B cell (primary cell): ENCODE measurements at regions not wholly inside any gene's neighbourhood (a gene's known extent, or its start where the extent isn't known, plus 50 kb on each side); places are given as distances from the start of the nearest gene placed in this dataset.

ENCODE experiments used
- ATAC-seq: fragments of 200-7000 bp; cut with Tn5 transposase; one replicate; pipeline ENCODE4 v1.10.0; 2021; ENCODE audit warnings: low read depth, mild to moderate bottlenecking, moderate number of reproducible peaks, moderate library complexity
- CTCF ChIA-PET: fragments of 350-600 bp; sonication (Branson Sonifier 250); formaldehyde crosslinking; loops from one replicate; lab custom pipeline; 2021; ENCODE audit warnings: antibody characterized with exemption, inconsistent platforms; lab: Charles Lee
- POLR2A ChIA-PET: fragments of 350-600 bp; sonication (Branson Sonifier 250); formaldehyde crosslinking; loops from one replicate; lab custom pipeline; 2021; ENCODE audit warnings: antibody characterized with exemption; lab: Charles Lee
- DNase-seq: peaks from one replicate; pipeline ENCODE4 v3.0.0; 2013
- H2AFZ ChIP-seq: 2 replicates; pipeline ENCODE4 v1.6.1; 2012; ENCODE audit warnings: mild to moderate bottlenecking, low read depth, low read length; ENCODE audit not compliant: insufficient read depth, poor library complexity, severe bottlenecking
- H3K27ac ChIP-seq, 2 donors: 1 replicate in 1 of 2; 2 replicates in 1 of 2; pipeline ENCODE4 v1.5.1; 2012 to 2013; ENCODE audit warnings: low read length in 2 of 2, mild to moderate bottlenecking in 2 of 2, moderate library complexity in 1 of 2
- H3K27me3 ChIP-seq, 4 experiments: fragments of 200-600 bp in 1 of 4; sonication (generic) in 1 of 4; replicated peaks in 1 of 4; 1 replicate in 2 of 4; 2 replicates in 2 of 4; pipeline versions ENCODE4 v1.6.1 to v1.7.0; 2013 to 2016; ENCODE audit warnings: low read length in 3 of 4, mild to moderate bottlenecking in 2 of 4, mixed read lengths in 1 of 4, moderate library complexity in 1 of 4; ENCODE audit not compliant: insufficient read depth in 4 of 4, control insufficient read depth in 3 of 4; ENCODE audit errors: control extremely low read depth in 1 of 4
- H3K36me3 ChIP-seq, 2 experiments: replicated peaks in 1 of 2; 1 replicate in 1 of 2; 2 replicates in 1 of 2; pipeline versions ENCODE4 v1.6.1 to v1.7.1; 2013; ENCODE audit warnings: low read length in 1 of 2; ENCODE audit not compliant: insufficient read depth in 2 of 2, control insufficient read depth in 1 of 2; ENCODE audit errors: control extremely low read depth in 1 of 2, extremely low read depth in 1 of 2
- H3K4me1 ChIP-seq, 2 donors: fragments of 200-600 bp in 1 of 2; sonication (generic) in 1 of 2; 1 replicate in 1 of 2; 2 replicates in 1 of 2; pipeline versions ENCODE4 v1.5.1 to v1.6.1; 2013 to 2017; ENCODE audit warnings: low read length in 2 of 2; ENCODE audit not compliant: control insufficient read depth in 2 of 2, insufficient read depth in 2 of 2
- H3K4me2 ChIP-seq: replicated peaks from 2 replicates; pipeline ENCODE3; 2012; ENCODE audit warnings: mild to moderate bottlenecking, low read depth, low read length; ENCODE audit not compliant: poor library complexity, severe bottlenecking
- H3K4me3 ChIP-seq, 5 experiments: fragments of 200-600 bp in 1 of 5; sonication (generic) in 1 of 5; 1 replicate in 3 of 5; 2 replicates in 2 of 5; pipeline versions ENCODE4 v1.5.1 to v1.7.0; 2011 to 2016; ENCODE audit warnings: low read length in 4 of 5, mild to moderate bottlenecking in 4 of 5, low read depth in 2 of 5, control low read depth in 1 of 5, moderate library complexity in 1 of 5; ENCODE audit not compliant: insufficient read depth in 1 of 5; ENCODE audit errors: control extremely low read depth in 1 of 5, extremely low read depth in 1 of 5
- H3K79me2 ChIP-seq: fragments of 200-600 bp; sonication (generic); one replicate; pipeline ENCODE4 v1.6.0; 2016; ENCODE audit warnings: low read length; ENCODE audit not compliant: control insufficient read depth, insufficient read depth
- H3K9ac ChIP-seq: fragments of 200-600 bp; sonication (generic); 2 replicates; pipeline ENCODE4 v1.6.1; 2017; ENCODE audit warnings: mild to moderate bottlenecking, low read length, moderate library complexity
- H3K9me3 ChIP-seq, 3 donors: one replicate each; pipeline versions ENCODE4 v1.6.1 to v1.7.1; 2013; ENCODE audit warnings: low read length in 2 of 3; ENCODE audit not compliant: control insufficient read depth in 2 of 3, insufficient read depth in 1 of 3; ENCODE audit errors: control extremely low read depth in 1 of 3
- H4K20me1 ChIP-seq: 2 replicates; pipeline ENCODE4 v1.6.0; 2012; ENCODE audit warnings: mild to moderate bottlenecking, low read length; ENCODE audit not compliant: insufficient read depth, control insufficient read depth, poor library complexity, severe bottlenecking
- H3K27ac Mint-ChIP-seq: one replicate; pipeline ENCODE4 v1.8.0; 2021; ENCODE audit warnings: mixed read lengths
- H3K27me3 Mint-ChIP-seq: one replicate; pipeline ENCODE4 v1.8.0; 2021; ENCODE audit warnings: mixed read lengths
- H3K4me1 Mint-ChIP-seq: one replicate; pipeline ENCODE4 v1.8.0; 2021; ENCODE audit warnings: mixed read lengths
- H3K4me3 Mint-ChIP-seq: one replicate; pipeline ENCODE4 v1.8.0; 2021; ENCODE audit warnings: mixed read lengths
- H3K9me3 Mint-ChIP-seq: one replicate; pipeline ENCODE4 v1.8.0; 2022; ENCODE audit warnings: mixed read lengths; ENCODE audit not compliant: insufficient read depth
- CTCF ChIP-seq: fragments of 200-600 bp; IDR thresholded peaks from one replicate; pipeline ENCODE4 v1.8.0; 2022; ENCODE audit warnings: antibody characterized with exemption, mild to moderate bottlenecking
- EZH2 ChIP-seq: IDR thresholded peaks from 2 replicates; pipeline ENCODE4 v1.6.1; 2012; ENCODE audit warnings: borderline replicate concordance, low read depth, mild to moderate bottlenecking, moderate library complexity, low read length; ENCODE audit not compliant: insufficient read depth, poor library complexity, severe bottlenecking
- WGBS: methylation state at CpG from one replicate; pipeline ENCODE4 v1.1.5; 2013; ENCODE audit warnings: missing lambda C conversion rate; ENCODE audit not compliant: insufficient coverage; 5-methylcytosine and 5-hydroxymethylcytosine counted together
- intact Hi-C: fragments of 100-400 bp; cut with micrococcal nuclease; formaldehyde crosslinking; loops from one replicate; pipeline ENCODE4 v1.10.0; 2022

- intact Hi-C loops = no loop called here
- TF ChIP-seq EZH2 = no peak
- TF ChIP-seq CTCF = no peak
- Mint-ChIP-seq H3K4me1 (no peaks in the 10 kb centered on the region), H3K9me3 (no peaks in the 10 kb centered on the region), H3K27ac (no peak overlapping the region), H3K4me3 (no peak overlapping the region), H3K27me3 (no peaks in the 10 kb centered on the region)
- H3K9ac ChIP-seq = no peak overlapping the region
- DNase-seq (no peak), ATAC-seq (no peak)
- H3K27ac ChIP-seq = no peak overlapping the region
- H3K36me3 ChIP-seq = no peaks in the 10 kb centered on the region
- H3K4me1 ChIP-seq = no peaks in the 10 kb centered on the region
- no peak overlapping the region for H3K4me2 ChIP-seq
- WGBS = 90% methylated on average over 2 of the region's 4 CpGs
- H3K9me3 ChIP-seq = no peaks in the 10 kb centered on the region
- H2AFZ ChIP-seq = no peak overlapping the region
- ChIA-PET POLR2A (no interaction called here), CTCF (no interaction called here)
- no peaks in the 10 kb centered on the region for H3K27me3 ChIP-seq
- no peak overlapping the region for H3K4me3 ChIP-seq
- no peaks in the 10 kb centered on the region for H4K20me1 ChIP-seq
- H3K79me2 ChIP-seq = no peaks in the 10 kb centered on the region
Observed at GRCh38 chr3:81161100-81161499, 600.3 kb downstream of the GBE1 start.

- Mint-ChIP-seq H3K4me3 (no peak overlapping the region), H3K9me3 (no peaks in the 10 kb centered on the region), H3K4me1 (no peaks in the 10 kb centered on the region), H3K27ac (no peak overlapping the region), H3K27me3 (no peaks in the 10 kb centered on the region)
- ChIA-PET POLR2A (no interaction called here), CTCF (no interaction called here)
- no peaks in the 10 kb centered on the region for H3K36me3 ChIP-seq
- TF ChIP-seq EZH2 (no peak), CTCF (no peak)
- H2AFZ ChIP-seq = no peak overlapping the region
- WGBS = 95% methylated on average over 6 of the region's 7 CpGs
- no peaks in the 10 kb centered on the region for H3K4me1 ChIP-seq
- no peak overlapping the region for H3K9ac ChIP-seq
- H3K4me2 ChIP-seq = no peak overlapping the region
- ATAC-seq (no peak), DNase-seq (no peak)
- H3K79me2 ChIP-seq = no peaks in the 10 kb centered on the region
- intact Hi-C loops = no loop called here
- no peak overlapping the region for H3K27ac ChIP-seq
- no peaks in the 10 kb centered on the region for H3K27me3 ChIP-seq
- H4K20me1 ChIP-seq = no peaks in the 10 kb centered on the region
- no peak overlapping the region for H3K4me3 ChIP-seq
- H3K9me3 ChIP-seq = peaks cover 0 to 11% (median 0%) of the 10 kb centered on the region in 3 donors
Observed at GRCh38 chr3:81154611-81155143, 606.8 kb downstream of the GBE1 start.
